Stomach (tissue), 8 donors: ENCODE measurements at regions not wholly inside any gene's neighbourhood (a gene's known extent, or its start where the extent isn't known, plus 50 kb on each side); places are given as distances from the start of the nearest gene placed in this dataset.

Source experiments
- DNase-seq, 2 donors: peaks; one replicate each; pipeline versions ENCODE4 v3.0.0 to v3.0.0-alpha.2; 2013 to 2019
- H3K27ac ChIP-seq, 5 donors: fragments of 200-600 bp in 4 of 5; sonication (generic) in 4 of 5; one replicate each; pipeline ENCODE4 v1.5.1; 2013 to 2019; ENCODE audit warnings: mild to moderate bottlenecking in 1 of 5, moderate library complexity in 1 of 5
- H3K27me3 ChIP-seq, 3 donors: fragments of 200-600 bp; sonication (generic); one replicate each; pipeline ENCODE4 v1.5.1; 2017 to 2019; ENCODE audit warnings: mixed run types in 1 of 3
- H3K36me3 ChIP-seq, 4 donors: fragments of 200-600 bp; sonication (generic); 1 replicate in 3 of 4; 2 replicates in 1 of 4; pipeline ENCODE4 v1.5.1; 2016 to 2019
- H3K4me1 ChIP-seq, 4 donors: fragments of 200-600 bp; sonication (generic); one replicate each; pipeline ENCODE4 v1.5.1; 2016 to 2019
- H3K4me3 ChIP-seq, 4 donors: fragments of 200-600 bp; sonication (generic) in 3 of 4; one replicate each; pipeline ENCODE4 v1.5.1; 2016 to 2019; ENCODE audit warnings: mild to moderate bottlenecking in 1 of 4
- H3K9me3 ChIP-seq, 4 donors: fragments of 200-600 bp; sonication (generic); one replicate each; pipeline ENCODE4 v1.5.1; 2016 to 2019
- EP300 ChIP-seq: sonication (generic); formaldehyde crosslinking; IDR thresholded peaks from one replicate; pipeline ENCODE4 v1.6.1; 2017; ENCODE audit warnings: antibody characterized with exemption
- POLR2A ChIP-seq, 4 donors: fragments of 450-650 bp; IDR thresholded peaks; one replicate each; pipeline ENCODE4 v1.6.1; 2016; ENCODE audit warnings: antibody characterized with exemption in 4 of 4, control low read depth in 2 of 4, mild to moderate bottlenecking in 1 of 4, moderate library complexity in 1 of 4
- POLR2AphosphoS5 ChIP-seq, 3 donors: sonication (generic); formaldehyde crosslinking; IDR thresholded peaks; one replicate each; pipeline ENCODE4 v1.6.1; 2016; ENCODE audit warnings: antibody characterized with exemption in 3 of 3
- WGBS, 5 donors: extraction: QIAGEN DNeasy Blood & Tissue Kit in 3 of 5; methylation state at CpG; one replicate each; pipeline versions ENCODE4 v1.1.5 to v1.1.7; 2013 to 2018; 5-methylcytosine and 5-hydroxymethylcytosine counted together
- intact Hi-C: fragments of 100-400 bp; cut with DNase I; formaldehyde crosslinking; loops from one replicate; pipeline ENCODE4 v1.15.1; 2023; ENCODE audit warnings: low total_unique reads
- TF ChIP-seq, protein P1 (sequence below), 7 experiments: fragments of 450-650 bp in 4 of 7; fragments of 200-600 bp in 3 of 7; sonication (generic) in 3 of 7; IDR thresholded peaks; one replicate each; pipeline ENCODE4 v1.5.1; 2016 to 2019; ENCODE audit warnings: antibody characterized with exemption in 7 of 7, control low read depth in 2 of 7, mild to moderate bottlenecking in 1 of 7
- donor health status: healthy with polysubstance abuse.
- donor health status: Bipolar disorder and iron deficiency.
- donor health status: healthy.

DNA sequence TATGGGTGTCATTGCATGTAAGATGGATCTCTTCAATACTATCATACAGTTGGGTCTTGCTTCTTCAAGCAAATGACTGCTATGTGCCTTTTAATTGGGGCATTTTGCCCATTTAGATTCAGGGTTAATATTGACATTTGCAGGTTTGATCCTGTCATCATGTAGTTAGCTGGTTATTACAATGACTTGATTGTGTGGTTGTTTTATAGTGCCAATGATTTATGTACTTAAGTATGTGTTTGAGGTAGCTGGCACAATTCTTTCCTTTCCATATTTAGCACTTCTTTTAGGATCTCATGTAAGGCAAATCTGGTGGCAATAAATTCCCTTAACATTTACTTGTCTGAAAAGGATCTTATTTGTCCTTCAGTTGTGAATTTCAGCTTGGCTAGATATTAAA, 267.5 kb downstream of the VGLL3 start:
- H3K36me3 ChIP-seq, result no peaks in the 10 kb centered on the region
- no peak overlapping the region for H3K4me3 ChIP-seq
- no peak overlapping the region for H3K27ac ChIP-seq
- no peak for DNase-seq
- intact Hi-C loops, result no loop called here
- no peaks in the 10 kb centered on the region for H3K4me1 ChIP-seq
- H3K9me3 ChIP-seq, result no peaks in the 10 kb centered on the region
- no peaks in the 10 kb centered on the region for H3K27me3 ChIP-seq
- TF ChIP-seq EP300, result no peak
- TF ChIP-seq POLR2A (IDR thresholded peaks at IDR 0.05), result no peak
- no peak for TF ChIP-seq POLR2AphosphoS5 (IDR thresholded peaks at IDR 0.05)
- TF ChIP-seq, protein P1, sequence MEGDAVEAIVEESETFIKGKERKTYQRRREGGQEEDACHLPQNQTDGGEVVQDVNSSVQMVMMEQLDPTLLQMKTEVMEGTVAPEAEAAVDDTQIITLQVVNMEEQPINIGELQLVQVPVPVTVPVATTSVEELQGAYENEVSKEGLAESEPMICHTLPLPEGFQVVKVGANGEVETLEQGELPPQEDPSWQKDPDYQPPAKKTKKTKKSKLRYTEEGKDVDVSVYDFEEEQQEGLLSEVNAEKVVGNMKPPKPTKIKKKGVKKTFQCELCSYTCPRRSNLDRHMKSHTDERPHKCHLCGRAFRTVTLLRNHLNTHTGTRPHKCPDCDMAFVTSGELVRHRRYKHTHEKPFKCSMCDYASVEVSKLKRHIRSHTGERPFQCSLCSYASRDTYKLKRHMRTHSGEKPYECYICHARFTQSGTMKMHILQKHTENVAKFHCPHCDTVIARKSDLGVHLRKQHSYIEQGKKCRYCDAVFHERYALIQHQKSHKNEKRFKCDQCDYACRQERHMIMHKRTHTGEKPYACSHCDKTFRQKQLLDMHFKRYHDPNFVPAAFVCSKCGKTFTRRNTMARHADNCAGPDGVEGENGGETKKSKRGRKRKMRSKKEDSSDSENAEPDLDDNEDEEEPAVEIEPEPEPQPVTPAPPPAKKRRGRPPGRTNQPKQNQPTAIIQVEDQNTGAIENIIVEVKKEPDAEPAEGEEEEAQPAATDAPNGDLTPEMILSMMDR (IDR thresholded peaks at IDR 0.05), result no peak

DNA sequence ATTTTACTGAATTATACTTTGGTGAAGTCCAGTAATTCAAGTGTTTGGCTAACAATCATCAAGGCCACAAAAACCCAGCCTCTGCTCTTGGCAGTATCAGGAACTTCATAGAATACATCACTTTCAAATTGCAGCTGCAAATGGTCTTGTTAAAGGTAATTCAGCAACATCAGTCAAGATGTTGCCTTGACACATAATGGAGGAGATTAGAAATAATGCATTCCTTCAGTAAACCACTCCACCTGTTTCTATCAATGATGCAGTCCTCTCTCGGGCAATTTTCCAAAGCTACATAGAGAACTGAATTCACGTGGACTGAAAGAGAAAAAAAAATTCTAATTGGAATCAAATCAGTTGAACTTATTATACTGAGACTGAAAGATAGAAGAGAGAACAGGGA, 279.3 kb downstream of the VGLL3 start:
- 43 to 69% (median 62%) methylated on average over 2 of the region's 2 CpGs for whole genome bisulfite sequencing, 5 donors
- Histone ChIP-seq H3K27me3 (no peaks in the 10 kb centered on the region), H3K36me3 (no peaks in the 10 kb centered on the region), H3K4me3 (no peak overlapping the region), H3K4me1 (no peaks in the 10 kb centered on the region), H3K27ac (no peak overlapping the region), H3K9me3 (no peaks in the 10 kb centered on the region)
- no peak for DNase-seq
- TF ChIP-seq POLR2A (IDR thresholded peaks at IDR 0.05) (no peak), POLR2AphosphoS5 (IDR thresholded peaks at IDR 0.05) (no peak), EP300 (no peak)
- TF ChIP-seq, protein P1 (IDR thresholded peaks at IDR 0.05), result no peak
- intact Hi-C loops, result no loop called here

DNA sequence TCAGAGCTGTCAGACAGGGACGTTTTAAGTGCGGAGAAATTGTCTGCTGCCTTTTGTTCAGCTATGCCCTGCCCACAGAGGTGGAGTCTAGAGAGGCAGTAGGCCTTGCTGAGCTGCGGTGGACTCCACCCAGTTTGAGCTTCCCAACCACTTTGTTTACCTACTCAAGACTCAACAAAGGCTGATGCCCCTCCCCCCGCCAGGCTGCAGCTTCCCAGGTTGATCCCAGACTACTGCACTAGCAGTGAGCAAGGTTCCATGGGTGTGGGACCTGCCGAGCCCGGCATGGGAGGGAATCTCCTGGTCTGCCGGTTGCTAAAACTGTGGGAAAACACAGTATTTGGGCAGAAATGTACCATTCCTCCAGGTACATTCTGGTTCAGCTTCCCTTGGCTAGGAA, 282.1 kb downstream of the VGLL3 start:
- Histone ChIP-seq H3K27me3 (no peaks in the 10 kb centered on the region), H3K4me1 (no peaks in the 10 kb centered on the region), H3K4me3 (no peak overlapping the region), H3K9me3 (peaks cover 0 to 5% (median 0%) of the 10 kb centered on the region in 4 donors), H3K27ac (no peak overlapping the region), H3K36me3 (no peaks in the 10 kb centered on the region)
- intact Hi-C loops, result no loop called here
- DNase-seq, result no peak
- no peak for TF ChIP-seq POLR2AphosphoS5 (IDR thresholded peaks at IDR 0.05)
- no peak for TF ChIP-seq EP300
- TF ChIP-seq, protein P1 (IDR thresholded peaks at IDR 0.05), result no peak
- no peak for TF ChIP-seq POLR2A (IDR thresholded peaks at IDR 0.05)
- 44 to 84% (median 73%) methylated on average over 6 to 7 of the region's 7 CpGs for WGBS, 5 donors

DNA sequence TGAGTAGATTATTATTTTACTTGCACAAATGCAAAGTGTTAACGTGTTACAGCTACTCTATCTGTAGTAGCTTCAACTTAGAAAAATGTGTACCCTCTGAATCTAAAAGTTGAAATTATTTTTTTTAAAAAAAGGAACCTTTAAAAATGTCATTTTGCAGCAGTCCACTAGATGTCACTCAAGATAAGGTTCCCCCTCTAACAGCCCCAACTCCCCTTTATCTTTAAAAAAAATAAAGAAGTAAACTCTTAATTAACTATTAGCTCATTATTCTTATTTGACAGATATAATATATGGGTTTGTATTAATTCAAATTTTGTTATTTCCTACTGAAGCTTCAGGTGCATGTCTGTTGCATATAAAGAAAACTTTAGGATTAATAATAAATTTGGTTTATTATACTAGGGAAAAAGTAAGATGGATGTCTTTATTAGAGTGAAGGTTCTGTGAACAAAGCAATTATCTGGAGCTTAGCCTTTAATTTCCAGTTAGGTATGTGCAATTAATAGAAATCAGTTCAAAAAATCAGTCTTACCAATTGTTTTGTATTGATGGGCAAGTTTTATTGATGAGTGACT, 288.5 kb downstream of the VGLL3 start:
- intact Hi-C loops, result no loop called here
- H3K4me3 ChIP-seq, result no peak overlapping the region
- TF ChIP-seq POLR2AphosphoS5 (IDR thresholded peaks at IDR 0.05) (no peak), EP300 (no peak), POLR2A (IDR thresholded peaks at IDR 0.05) (no peak)
- TF ChIP-seq, protein P1 (IDR thresholded peaks at IDR 0.05), result no peak
- H3K27me3 ChIP-seq, result no peaks in the 10 kb centered on the region
- no peak overlapping the region for H3K27ac ChIP-seq
- no peaks in the 10 kb centered on the region for H3K4me1 ChIP-seq
- H3K36me3 ChIP-seq, result no peaks in the 10 kb centered on the region
- DNase-seq, result no peak
- 10 to 28% (median 16%) methylated on average over 1 of the region's 1 CpG for WGBS, 5 donors
- H3K9me3 ChIP-seq, result peaks cover 0 to 5% (median 0%) of the 10 kb centered on the region in 4 donors
